WTC11 (cell line): ENCODE measurements at regions not wholly inside any gene's neighbourhood (a gene's known extent, or its start where the extent isn't known, plus 50 kb on each side); places are given as distances from the start of the nearest gene placed in this dataset.

Experiments
- ATAC-seq: fragments of 200-7000 bp; cut with Tn5 transposase; 2 replicates; pipeline ENCODE4 v1.10.0; 2021; ENCODE audit warnings: mild to moderate bottlenecking, moderate library complexity
- CTCF ChIA-PET: fragments of 300-600 bp; sonication (Branson Sonifier 250); formaldehyde crosslinking; loops from one replicate; lab custom pipeline; 2021; ENCODE audit warnings: antibody characterized with exemption; lab: Charles Lee
- POLR2A ChIA-PET: fragments of 350-600 bp; sonication (Branson Sonifier 250); formaldehyde crosslinking; loops from one replicate; lab custom pipeline; 2021; ENCODE audit warnings: antibody characterized with exemption; lab: Charles Lee
- DNase-seq: peaks from one replicate; pipeline ENCODE4 v3.0.0; 2021; ENCODE audit warnings: low spot score
- H3K27ac Mint-ChIP-seq: 2 replicates; pipeline ENCODE4 v1.8.0; 2021; ENCODE audit warnings: mixed read lengths
- H3K27me3 Mint-ChIP-seq: 2 replicates; pipeline ENCODE4 v1.8.0; 2021; ENCODE audit warnings: low read depth, mild to moderate bottlenecking, moderate library complexity, mixed read lengths
- H3K36me3 Mint-ChIP-seq: 2 replicates; pipeline ENCODE4 v1.8.0; 2021; ENCODE audit warnings: mixed read lengths
- H3K4me1 Mint-ChIP-seq: 2 replicates; pipeline ENCODE4 v1.8.0; 2022; ENCODE audit warnings: mixed read lengths
- H3K4me3 Mint-ChIP-seq: 2 replicates; pipeline ENCODE4 v1.8.0; 2021; ENCODE audit warnings: mild to moderate bottlenecking, moderate library complexity, mixed read lengths
- H3K9me3 Mint-ChIP-seq: 2 replicates; pipeline ENCODE4 v1.8.0; 2021; ENCODE audit warnings: mixed read lengths
- EMX1 ChIP-seq: fragments of 250-450 bp; sonication (Bioruptor Pico); IDR thresholded peaks from 2 replicates; pipeline ENCODE4 v1.8.0; 2021; ENCODE audit warnings: mild to moderate bottlenecking
- ESRRA ChIP-seq: sonication (generic); formaldehyde crosslinking; IDR thresholded peaks from 2 replicates; pipeline ENCODE4 v1.8.1; 2022; ENCODE audit warnings: mild to moderate bottlenecking, missing genetic modification reagents, borderline replicate concordance
- HMGA2 ChIP-seq: fragments of 250-450 bp; sonication (Bioruptor Pico); IDR thresholded peaks from 2 replicates; pipeline ENCODE4 v1.4.0; 2021; ENCODE audit warnings: mild to moderate bottlenecking, moderate library complexity
- JAZF1 ChIP-seq: fragments of 250-450 bp; sonication (Bioruptor Pico); IDR thresholded peaks from 2 replicates; pipeline ENCODE4 v1.9.0; 2021; ENCODE audit warnings: moderate library complexity, mild to moderate bottlenecking, inconsistent platforms
- NR1H2 ChIP-seq: sonication (generic); formaldehyde crosslinking; IDR thresholded peaks from 2 replicates; pipeline ENCODE4 v1.9.0; 2021; ENCODE audit warnings: mild to moderate bottlenecking, moderate library complexity, missing genetic modification reagents
- NR2C2 ChIP-seq: sonication (generic); formaldehyde crosslinking; IDR thresholded peaks from 2 replicates; pipeline ENCODE4 v1.8.0; 2022; ENCODE audit warnings: mild to moderate bottlenecking, missing genetic modification reagents
- OVOL2 ChIP-seq: fragments of 250-450 bp; sonication (Bioruptor Pico); IDR thresholded peaks from 2 replicates; pipeline ENCODE4 v1.9.0; 2021; ENCODE audit warnings: mild to moderate bottlenecking, borderline replicate concordance
- PRRX2 ChIP-seq: fragments of 250-450 bp; sonication (Bioruptor Pico); IDR thresholded peaks from 2 replicates; pipeline ENCODE4 v1.8.0; 2021; ENCODE audit warnings: mild to moderate bottlenecking
- SMAD4 ChIP-seq: sonication (generic); formaldehyde crosslinking; IDR thresholded peaks from 2 replicates; pipeline ENCODE4 v1.8.0; 2022; ENCODE audit warnings: mild to moderate bottlenecking, missing genetic modification reagents
- SP1 ChIP-seq: sonication (generic); formaldehyde crosslinking; conservative IDR thresholded peaks from 2 replicates; pipeline ENCODE4 v1.8.1; 2022; ENCODE audit warnings: missing genetic modification reagents
- ZNF121 ChIP-seq: sonication (generic); formaldehyde crosslinking; IDR thresholded peaks from 2 replicates; pipeline ENCODE4 v1.8.0; 2023; ENCODE audit warnings: missing genetic modification reagents
- ZNF219 ChIP-seq: sonication (generic); formaldehyde crosslinking; IDR thresholded peaks from 2 replicates; pipeline ENCODE4 v1.8.0; 2023; ENCODE audit warnings: missing genetic modification reagents, mild to moderate bottlenecking, borderline replicate concordance
- ZNF232 ChIP-seq: sonication (generic); formaldehyde crosslinking; IDR thresholded peaks from 2 replicates; pipeline ENCODE4 v1.8.0; 2022; ENCODE audit warnings: mild to moderate bottlenecking, missing genetic modification reagents
- ZNF263 ChIP-seq: sonication (generic); formaldehyde crosslinking; IDR thresholded peaks from 2 replicates; pipeline ENCODE4 v1.8.1; 2022; ENCODE audit warnings: low read depth, mild to moderate bottlenecking, moderate library complexity, missing genetic modification reagents
- ZNF317 ChIP-seq: sonication (generic); formaldehyde crosslinking; IDR thresholded peaks from 2 replicates; pipeline ENCODE4 v1.8.1; 2023; ENCODE audit warnings: low read depth, mild to moderate bottlenecking, moderate library complexity, missing genetic modification reagents, borderline replicate concordance
- TF ChIP-seq, protein P1 (sequence below): fragments of 250-450 bp; sonication (Bioruptor Pico); IDR thresholded peaks from 2 replicates; pipeline ENCODE4 v1.9.0; 2021; ENCODE audit warnings: mild to moderate bottlenecking
- TF ChIP-seq, protein P2 (sequence below): fragments of 250-450 bp; sonication (Bioruptor Pico); IDR thresholded peaks from 2 replicates; pipeline ENCODE4 v2.1.2; 2022; ENCODE audit warnings: mild to moderate bottlenecking, moderate library complexity
- TF ChIP-seq, protein P3 (sequence below): fragments of 200-600 bp; IDR thresholded peaks from 2 replicates; pipeline ENCODE4 v1.8.0; 2022; ENCODE audit warnings: antibody characterized with exemption
- TF ChIP-seq, protein P4 (sequence below): fragments of 250-450 bp; sonication (Bioruptor Pico); IDR thresholded peaks from 2 replicates; pipeline ENCODE4 v1.8.0; 2021; ENCODE audit warnings: mild to moderate bottlenecking
- TF ChIP-seq, protein P5 (sequence below): sonication (generic); formaldehyde crosslinking; IDR thresholded peaks from 2 replicates; pipeline ENCODE4 v1.8.0; 2023; ENCODE audit warnings: missing genetic modification reagents
- TF ChIP-seq, protein P6 (sequence below): fragments of 250-450 bp; sonication (Bioruptor Pico); conservative IDR thresholded peaks from 2 replicates; pipeline ENCODE4 v1.9.0; 2021; ENCODE audit warnings: mild to moderate bottlenecking
- TF ChIP-seq, protein P7 (sequence below): sonication (generic); formaldehyde crosslinking; IDR thresholded peaks from 2 replicates; pipeline ENCODE4 v1.8.1; 2022; ENCODE audit warnings: mild to moderate bottlenecking, missing genetic modification reagents, moderate library complexity, borderline replicate concordance
- TF ChIP-seq, protein P8 (sequence below): sonication (generic); formaldehyde crosslinking; IDR thresholded peaks from 2 replicates; pipeline ENCODE4 v1.8.0; 2022; ENCODE audit warnings: mild to moderate bottlenecking, missing genetic modification reagents
- TF ChIP-seq, protein P9 (sequence below): sonication (generic); formaldehyde crosslinking; IDR thresholded peaks from 2 replicates; pipeline ENCODE4 v1.8.1; 2023; ENCODE audit warnings: mild to moderate bottlenecking, missing genetic modification reagents, moderate library complexity

DNA sequence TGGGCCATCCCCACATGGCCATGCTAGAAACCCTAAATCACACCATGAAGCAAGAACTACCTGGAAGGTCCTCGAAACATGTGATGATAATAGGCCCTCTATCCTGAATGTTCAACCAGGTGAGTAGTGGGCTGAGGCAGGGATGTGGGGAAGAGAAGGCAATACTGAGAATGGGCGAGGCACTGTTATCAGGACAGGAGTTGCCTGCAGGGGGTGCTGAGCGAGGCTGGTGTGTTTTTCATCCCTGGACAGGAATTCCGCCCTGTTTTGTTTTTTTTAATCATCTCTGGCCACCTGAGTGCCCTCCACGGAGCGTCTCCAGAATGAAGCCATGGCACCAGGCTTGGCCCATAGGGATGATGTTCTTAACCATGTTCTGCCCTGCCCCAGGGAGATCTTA lies 103.0 kb upstream of the SOX11 start (continued):
- TF ChIP-seq, protein P1, sequence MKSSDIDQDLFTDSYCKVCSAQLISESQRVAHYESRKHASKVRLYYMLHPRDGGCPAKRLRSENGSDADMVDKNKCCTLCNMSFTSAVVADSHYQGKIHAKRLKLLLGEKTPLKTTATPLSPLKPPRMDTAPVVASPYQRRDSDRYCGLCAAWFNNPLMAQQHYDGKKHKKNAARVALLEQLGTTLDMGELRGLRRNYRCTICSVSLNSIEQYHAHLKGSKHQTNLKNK (CRISPR knock-in tag): no peak
- TF ChIP-seq, protein P2, sequence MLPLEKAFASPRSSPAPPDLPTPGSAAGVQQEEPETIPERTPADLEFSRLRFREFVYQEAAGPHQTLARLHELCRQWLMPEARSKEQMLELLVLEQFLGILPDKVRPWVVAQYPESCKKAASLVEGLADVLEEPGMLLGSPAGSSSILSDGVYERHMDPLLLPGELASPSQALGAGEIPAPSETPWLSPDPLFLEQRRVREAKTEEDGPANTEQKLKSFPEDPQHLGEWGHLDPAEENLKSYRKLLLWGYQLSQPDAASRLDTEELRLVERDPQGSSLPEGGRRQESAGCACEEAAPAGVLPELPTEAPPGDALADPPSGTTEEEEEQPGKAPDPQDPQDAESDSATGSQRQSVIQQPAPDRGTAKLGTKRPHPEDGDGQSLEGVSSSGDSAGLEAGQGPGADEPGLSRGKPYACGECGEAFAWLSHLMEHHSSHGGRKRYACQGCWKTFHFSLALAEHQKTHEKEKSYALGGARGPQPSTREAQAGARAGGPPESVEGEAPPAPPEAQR (CRISPR knock-in tag): no peak
- TF ChIP-seq SP1: no peak
- TF ChIP-seq ESRRA (CRISPR knock-in tag): no peak

DNA sequence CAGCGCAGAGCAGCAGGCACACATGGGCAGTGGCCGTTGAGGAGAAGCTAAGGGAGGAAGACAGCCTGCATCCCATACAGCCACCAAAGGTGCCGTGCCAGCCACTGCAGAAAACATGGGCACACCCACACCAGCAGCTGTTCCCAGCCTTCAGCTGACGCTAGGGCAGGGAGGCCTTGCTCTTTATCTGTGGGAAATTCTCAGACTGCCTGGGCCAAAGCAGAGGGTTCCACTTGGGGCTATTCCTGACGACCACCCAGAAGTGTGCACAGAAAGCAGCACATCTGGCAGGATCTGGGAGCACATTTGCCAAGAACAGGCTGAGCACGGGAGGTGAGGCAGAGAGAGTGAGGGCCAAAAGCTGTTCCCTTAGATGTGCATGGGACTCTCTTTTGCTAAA lies 101.3 kb upstream of the SOX11 start:
- TF ChIP-seq, protein P3, sequence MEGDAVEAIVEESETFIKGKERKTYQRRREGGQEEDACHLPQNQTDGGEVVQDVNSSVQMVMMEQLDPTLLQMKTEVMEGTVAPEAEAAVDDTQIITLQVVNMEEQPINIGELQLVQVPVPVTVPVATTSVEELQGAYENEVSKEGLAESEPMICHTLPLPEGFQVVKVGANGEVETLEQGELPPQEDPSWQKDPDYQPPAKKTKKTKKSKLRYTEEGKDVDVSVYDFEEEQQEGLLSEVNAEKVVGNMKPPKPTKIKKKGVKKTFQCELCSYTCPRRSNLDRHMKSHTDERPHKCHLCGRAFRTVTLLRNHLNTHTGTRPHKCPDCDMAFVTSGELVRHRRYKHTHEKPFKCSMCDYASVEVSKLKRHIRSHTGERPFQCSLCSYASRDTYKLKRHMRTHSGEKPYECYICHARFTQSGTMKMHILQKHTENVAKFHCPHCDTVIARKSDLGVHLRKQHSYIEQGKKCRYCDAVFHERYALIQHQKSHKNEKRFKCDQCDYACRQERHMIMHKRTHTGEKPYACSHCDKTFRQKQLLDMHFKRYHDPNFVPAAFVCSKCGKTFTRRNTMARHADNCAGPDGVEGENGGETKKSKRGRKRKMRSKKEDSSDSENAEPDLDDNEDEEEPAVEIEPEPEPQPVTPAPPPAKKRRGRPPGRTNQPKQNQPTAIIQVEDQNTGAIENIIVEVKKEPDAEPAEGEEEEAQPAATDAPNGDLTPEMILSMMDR: no peak
- TF ChIP-seq HMGA2 (CRISPR knock-in tag): no peak
- no peak for TF ChIP-seq ZNF317
- no peak for TF ChIP-seq ZNF263 (CRISPR knock-in tag)
- TF ChIP-seq PRRX2: no peak
- TF ChIP-seq ZNF232 (CRISPR knock-in tag): no peak
- no peak for TF ChIP-seq EMX1
- TF ChIP-seq SMAD4 (CRISPR knock-in tag): no peak
- TF ChIP-seq ZNF121 (CRISPR knock-in tag): no peak
- TF ChIP-seq JAZF1 (CRISPR knock-in tag): no peak
- no peak for TF ChIP-seq ESRRA (CRISPR knock-in tag)
- DNase-seq (no peak), ATAC-seq (no peak)
- peaks cover 84% of the 10 kb centered on the region for H3K36me3 Mint-ChIP-seq
- POLR2A ChIA-PET: no interaction called here
- CTCF ChIA-PET: no interaction called here
- no peak overlapping the region for H3K4me3 Mint-ChIP-seq
- peaks cover 5% of the 10 kb centered on the region; the same call in 1 of the 2 replicates for H3K27me3 Mint-ChIP-seq
- H3K9me3 Mint-ChIP-seq: peaks cover 90% of the 10 kb centered on the region
- H3K4me1 Mint-ChIP-seq: no peaks in the 10 kb centered on the region
- H3K27ac Mint-ChIP-seq: no peak overlapping the region

DNA sequence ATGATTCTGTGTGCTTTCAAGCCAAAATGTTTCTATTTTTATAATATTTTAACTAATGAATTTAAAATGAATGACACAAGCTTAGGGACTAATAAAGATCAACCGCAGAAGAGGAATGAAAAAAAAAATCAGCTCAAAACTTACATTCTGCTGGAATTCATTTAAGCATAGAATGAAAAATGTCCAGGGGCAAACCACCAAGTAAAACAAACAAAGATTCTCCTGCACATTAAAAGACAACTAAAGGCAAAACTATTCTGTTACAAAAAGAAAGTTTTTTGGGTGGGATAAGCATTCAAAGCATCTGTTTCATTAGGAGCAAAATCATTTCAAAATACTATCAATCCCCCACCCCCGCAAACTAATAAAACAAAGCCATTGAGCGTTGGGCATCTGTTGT lies 99.3 kb upstream of the SOX11 start:
- H3K4me3 Mint-ChIP-seq: no peak overlapping the region
- peaks cover 5% of the 10 kb centered on the region; the same call in 1 of the 2 replicates for H3K27me3 Mint-ChIP-seq
- ChIA-PET CTCF (no interaction called here), POLR2A (no interaction called here)
- H3K36me3 Mint-ChIP-seq: peaks cover 88% of the 10 kb centered on the region
- ATAC-seq: no peak
- H3K4me1 Mint-ChIP-seq: no peaks in the 10 kb centered on the region
- peaks cover 92% of the 10 kb centered on the region for H3K9me3 Mint-ChIP-seq
- no peak for DNase-seq
- H3K27ac Mint-ChIP-seq: no peak overlapping the region
- TF ChIP-seq, protein P4, sequence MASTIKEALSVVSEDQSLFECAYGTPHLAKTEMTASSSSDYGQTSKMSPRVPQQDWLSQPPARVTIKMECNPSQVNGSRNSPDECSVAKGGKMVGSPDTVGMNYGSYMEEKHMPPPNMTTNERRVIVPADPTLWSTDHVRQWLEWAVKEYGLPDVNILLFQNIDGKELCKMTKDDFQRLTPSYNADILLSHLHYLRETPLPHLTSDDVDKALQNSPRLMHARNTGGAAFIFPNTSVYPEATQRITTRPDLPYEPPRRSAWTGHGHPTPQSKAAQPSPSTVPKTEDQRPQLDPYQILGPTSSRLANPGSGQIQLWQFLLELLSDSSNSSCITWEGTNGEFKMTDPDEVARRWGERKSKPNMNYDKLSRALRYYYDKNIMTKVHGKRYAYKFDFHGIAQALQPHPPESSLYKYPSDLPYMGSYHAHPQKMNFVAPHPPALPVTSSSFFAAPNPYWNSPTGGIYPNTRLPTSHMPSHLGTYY (CRISPR knock-in tag): no peak
- TF ChIP-seq, protein P5, sequence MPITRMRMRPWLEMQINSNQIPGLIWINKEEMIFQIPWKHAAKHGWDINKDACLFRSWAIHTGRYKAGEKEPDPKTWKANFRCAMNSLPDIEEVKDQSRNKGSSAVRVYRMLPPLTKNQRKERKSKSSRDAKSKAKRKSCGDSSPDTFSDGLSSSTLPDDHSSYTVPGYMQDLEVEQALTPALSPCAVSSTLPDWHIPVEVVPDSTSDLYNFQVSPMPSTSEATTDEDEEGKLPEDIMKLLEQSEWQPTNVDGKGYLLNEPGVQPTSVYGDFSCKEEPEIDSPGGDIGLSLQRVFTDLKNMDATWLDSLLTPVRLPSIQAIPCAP (CRISPR knock-in tag): no peak
- TF ChIP-seq NR2C2 (CRISPR knock-in tag) (no peak), OVOL2 (no peak), NR1H2 (CRISPR knock-in tag) (no peak), ZNF219 (CRISPR knock-in tag) (no peak)
- TF ChIP-seq, protein P6, sequence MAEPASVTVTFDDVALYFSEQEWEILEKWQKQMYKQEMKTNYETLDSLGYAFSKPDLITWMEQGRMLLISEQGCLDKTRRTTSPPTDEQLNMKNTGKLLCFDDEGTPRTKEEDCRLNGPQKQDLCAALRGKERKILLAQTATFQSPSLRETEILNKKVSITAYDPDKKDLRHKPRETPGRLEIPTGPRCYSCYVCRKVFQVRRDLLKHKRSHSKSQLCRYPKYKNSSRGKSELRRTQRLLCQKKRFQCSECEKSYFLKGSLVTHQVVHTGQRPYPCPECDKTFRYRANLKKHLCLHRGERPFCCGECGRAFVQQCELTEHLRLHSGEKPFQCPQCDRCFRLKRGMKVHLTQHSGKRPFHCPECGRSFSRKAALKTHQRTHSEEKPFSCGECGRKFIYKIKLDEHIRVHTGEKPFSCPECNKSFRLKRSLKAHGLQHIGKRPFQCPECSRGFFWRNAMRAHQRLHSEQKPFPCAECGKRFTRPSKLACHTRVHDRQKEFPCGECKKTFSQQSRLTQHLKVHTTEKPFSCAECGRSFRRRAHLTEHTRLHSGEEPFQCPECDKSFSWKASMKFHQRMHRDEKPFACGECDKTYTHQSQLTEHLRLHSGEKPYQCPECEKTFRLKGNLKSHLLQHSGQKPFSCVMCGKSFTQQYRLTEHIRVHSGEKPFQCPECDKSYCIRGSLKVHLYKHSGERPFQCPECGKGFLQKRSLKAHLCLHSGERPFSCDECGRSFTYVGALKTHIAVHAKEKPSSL (CRISPR knock-in tag): no peak
- TF ChIP-seq, protein P7, sequence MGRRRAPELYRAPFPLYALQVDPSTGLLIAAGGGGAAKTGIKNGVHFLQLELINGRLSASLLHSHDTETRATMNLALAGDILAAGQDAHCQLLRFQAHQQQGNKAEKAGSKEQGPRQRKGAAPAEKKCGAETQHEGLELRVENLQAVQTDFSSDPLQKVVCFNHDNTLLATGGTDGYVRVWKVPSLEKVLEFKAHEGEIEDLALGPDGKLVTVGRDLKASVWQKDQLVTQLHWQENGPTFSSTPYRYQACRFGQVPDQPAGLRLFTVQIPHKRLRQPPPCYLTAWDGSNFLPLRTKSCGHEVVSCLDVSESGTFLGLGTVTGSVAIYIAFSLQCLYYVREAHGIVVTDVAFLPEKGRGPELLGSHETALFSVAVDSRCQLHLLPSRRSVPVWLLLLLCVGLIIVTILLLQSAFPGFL (CRISPR knock-in tag): no peak
- TF ChIP-seq, protein P8, sequence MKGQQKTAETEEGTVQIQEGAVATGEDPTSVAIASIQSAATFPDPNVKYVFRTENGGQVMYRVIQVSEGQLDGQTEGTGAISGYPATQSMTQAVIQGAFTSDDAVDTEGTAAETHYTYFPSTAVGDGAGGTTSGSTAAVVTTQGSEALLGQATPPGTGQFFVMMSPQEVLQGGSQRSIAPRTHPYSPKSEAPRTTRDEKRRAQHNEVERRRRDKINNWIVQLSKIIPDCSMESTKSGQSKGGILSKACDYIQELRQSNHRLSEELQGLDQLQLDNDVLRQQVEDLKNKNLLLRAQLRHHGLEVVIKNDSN: no peak
- TF ChIP-seq, protein P9, sequence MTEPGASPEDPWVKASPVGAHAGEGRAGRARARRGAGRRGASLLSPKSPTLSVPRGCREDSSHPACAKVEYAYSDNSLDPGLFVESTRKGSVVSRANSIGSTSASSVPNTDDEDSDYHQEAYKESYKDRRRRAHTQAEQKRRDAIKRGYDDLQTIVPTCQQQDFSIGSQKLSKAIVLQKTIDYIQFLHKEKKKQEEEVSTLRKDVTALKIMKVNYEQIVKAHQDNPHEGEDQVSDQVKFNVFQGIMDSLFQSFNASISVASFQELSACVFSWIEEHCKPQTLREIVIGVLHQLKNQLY: no peak
